SK-N-MC (cell line): ENCODE measurements at regions not wholly inside any gene's neighbourhood (a gene's known extent, or its start where the extent isn't known, plus 50 kb on each side); places are given as distances from the start of the nearest gene placed in this dataset.

Source experiments
- EZH2 ChIP-seq: fragments of 200-600 bp; sonication (generic); IDR thresholded peaks from one replicate; pipeline ENCODE4 v1.6.1; 2017; ENCODE audit warnings: antibody characterized with exemption
- POLR2AphosphoS5 ChIP-seq: IDR thresholded peaks from 2 replicates; pipeline ENCODE4 v1.6.1; 2012; ENCODE audit warnings: mild to moderate bottlenecking, low read depth, low read length, borderline replicate concordance

GRCh38 chr17:79269620-79270019 lies 195.0 kb downstream of the ENGASE start:
- TF ChIP-seq POLR2AphosphoS5 (no peak), EZH2 (no peak)
